ENCODE measurements at regions not wholly inside any gene's neighbourhood (a gene's known extent, or its start where the extent isn't known, plus 50 kb on each side); places are given as distances from the start of the nearest gene placed in this dataset.

DNA sequence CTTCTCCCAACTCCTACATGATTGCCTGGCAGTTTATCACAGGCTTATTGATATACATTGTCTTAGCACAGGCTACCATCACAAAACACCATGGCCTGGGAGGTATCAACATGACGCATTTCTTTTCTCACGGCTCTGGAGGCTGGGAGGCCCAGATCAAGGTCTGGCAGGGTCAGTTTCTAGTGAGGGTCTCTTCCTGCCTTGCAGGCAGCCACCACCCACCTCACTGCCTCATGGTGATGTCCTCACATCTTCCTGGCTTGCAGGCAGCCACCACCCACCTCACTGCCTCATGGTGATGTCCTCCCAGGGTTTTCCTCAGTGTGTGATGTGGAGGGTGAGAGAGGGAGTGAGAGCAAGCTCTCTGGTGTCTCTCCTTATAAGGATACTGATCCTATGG, 599.3 kb upstream of the MKI67 start:
- TF ChIP-seq POLR2AphosphoS5 (IDR thresholded peaks at IDR 0.05; ENCODE audit: low read depth, low read length) (no peak), SIN3A (IDR thresholded peaks at IDR 0.05; ENCODE audit: borderline replicate concordance, insufficient read depth, low read length) (no peak), TAF1 (IDR thresholded peaks at IDR 0.05; ENCODE audit: borderline replicate concordance, insufficient read depth, low read length) (no peak), FOXP2 (optimal IDR thresholded peaks at IDR 0.05; ENCODE audit: borderline replicate concordance, extremely low read depth, extremely low read length, insufficient read depth) (no peak)
- TF ChIP-seq, protein P1, sequence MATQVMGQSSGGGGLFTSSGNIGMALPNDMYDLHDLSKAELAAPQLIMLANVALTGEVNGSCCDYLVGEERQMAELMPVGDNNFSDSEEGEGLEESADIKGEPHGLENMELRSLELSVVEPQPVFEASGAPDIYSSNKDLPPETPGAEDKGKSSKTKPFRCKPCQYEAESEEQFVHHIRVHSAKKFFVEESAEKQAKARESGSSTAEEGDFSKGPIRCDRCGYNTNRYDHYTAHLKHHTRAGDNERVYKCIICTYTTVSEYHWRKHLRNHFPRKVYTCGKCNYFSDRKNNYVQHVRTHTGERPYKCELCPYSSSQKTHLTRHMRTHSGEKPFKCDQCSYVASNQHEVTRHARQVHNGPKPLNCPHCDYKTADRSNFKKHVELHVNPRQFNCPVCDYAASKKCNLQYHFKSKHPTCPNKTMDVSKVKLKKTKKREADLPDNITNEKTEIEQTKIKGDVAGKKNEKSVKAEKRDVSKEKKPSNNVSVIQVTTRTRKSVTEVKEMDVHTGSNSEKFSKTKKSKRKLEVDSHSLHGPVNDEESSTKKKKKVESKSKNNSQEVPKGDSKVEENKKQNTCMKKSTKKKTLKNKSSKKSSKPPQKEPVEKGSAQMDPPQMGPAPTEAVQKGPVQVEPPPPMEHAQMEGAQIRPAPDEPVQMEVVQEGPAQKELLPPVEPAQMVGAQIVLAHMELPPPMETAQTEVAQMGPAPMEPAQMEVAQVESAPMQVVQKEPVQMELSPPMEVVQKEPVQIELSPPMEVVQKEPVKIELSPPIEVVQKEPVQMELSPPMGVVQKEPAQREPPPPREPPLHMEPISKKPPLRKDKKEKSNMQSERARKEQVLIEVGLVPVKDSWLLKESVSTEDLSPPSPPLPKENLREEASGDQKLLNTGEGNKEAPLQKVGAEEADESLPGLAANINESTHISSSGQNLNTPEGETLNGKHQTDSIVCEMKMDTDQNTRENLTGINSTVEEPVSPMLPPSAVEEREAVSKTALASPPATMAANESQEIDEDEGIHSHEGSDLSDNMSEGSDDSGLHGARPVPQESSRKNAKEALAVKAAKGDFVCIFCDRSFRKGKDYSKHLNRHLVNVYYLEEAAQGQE (IDR thresholded peaks at IDR 0.05; ENCODE audit: insufficient read depth in 1 of 2, low read depth in 2 of 2, low read length in 2 of 2) = no peak

Data from PFSK-1 (cell line).